K562 (cell line): ENCODE measurements at regions not wholly inside any gene's neighbourhood (a gene's known extent, or its start where the extent isn't known, plus 50 kb on each side); places are given as distances from the start of the nearest gene placed in this dataset.

ENCODE experiments used
- ATAC-seq: fragments of 200-7000 bp; cut with Tn5 transposase; 3 replicates; pipeline ENCODE4 v1.9.1; 2020; ENCODE audit warnings: moderate library complexity
- BruUV-seq: library from RNA; stranded (reverse); fragments of 400-500 nt; replicated peaks from 2 replicates; lab custom pipeline; 2021; lab: Mats Ljungman, UMichigan
- CTCF ChIA-PET: fragments of 300-600 bp; formaldehyde crosslinking; extraction: SDS; loops from one replicate; lab custom pipeline; 2021; ENCODE audit warnings: low intra/inter-chr PET ratio; lab: Yijun Ruan, JAX
- POLR2A ChIA-PET: fragments of 300-600, 350-650 bp; sonication (Branson Sonifier 250); formaldehyde crosslinking; extraction: SDS; loops from one replicate; lab custom pipeline; 2021; ENCODE audit warnings: antibody characterized with exemption, inconsistent platforms; lab: Yijun Ruan, JAX
- DNase-seq, 4 experiments: peaks; one replicate each; pipeline versions ENCODE4 v3.0.0 to v3.0.0-alpha.2; 2011 to 2018; ENCODE audit warnings: low spot score in 3 of 4, mixed read lengths in 3 of 4; ENCODE audit errors: extremely low read depth in 1 of 4
- FAIRE-seq: peaks from 2 replicates; lab custom pipeline; 2011; peaks lifted over from hg19 to GRCh38; lab: Jason Lieb, UNC
- H2AFZ ChIP-seq: 2 replicates; pipeline ENCODE4 v1.6.0; 2011; ENCODE audit warnings: low read depth, low read length, control low read depth, inconsistent platforms
- H3K27ac ChIP-seq: fragments of 200-600 bp; 3 replicates; pipeline ENCODE4 v1.8.0; 2011; ENCODE audit warnings: low read depth, mild to moderate bottlenecking, control low read depth, inconsistent platforms, low read length, moderate library complexity, mixed read lengths; ENCODE audit errors: extremely low read depth
- H3K27me3 ChIP-seq, 2 experiments: fragments of 300-600 bp in 1 of 2; 2 replicates in 1 of 2; 3 replicates in 1 of 2; pipeline versions ENCODE4 v1.6.0 to v1.8.0; 2011; ENCODE audit warnings: inconsistent platforms in 2 of 2, low read length in 2 of 2, mild to moderate bottlenecking in 1 of 2, mixed read lengths in 1 of 2, moderate library complexity in 1 of 2; ENCODE audit not compliant: control insufficient read depth in 2 of 2, insufficient read depth in 2 of 2
- H3K36me3 ChIP-seq: fragments of 300-600 bp; 3 replicates; pipeline ENCODE4 v1.8.0; 2011; ENCODE audit warnings: mild to moderate bottlenecking, low read length, inconsistent platforms; ENCODE audit not compliant: control insufficient read depth, insufficient read depth
- H3K4me1 ChIP-seq, 2 experiments: fragments of 200-600 bp in 1 of 2; replicated peaks in 1 of 2; 2 replicates in 1 of 2; 3 replicates in 1 of 2; pipeline versions ENCODE4 v1.5.1 to v1.8.0; 2011; ENCODE audit warnings: inconsistent platforms in 2 of 2, low read length in 2 of 2, mild to moderate bottlenecking in 1 of 2, mixed read lengths in 1 of 2, moderate library complexity in 1 of 2; ENCODE audit not compliant: control insufficient read depth in 2 of 2, insufficient read depth in 2 of 2
- H3K4me2 ChIP-seq: 2 replicates; pipeline ENCODE4 v1.6.1; 2011; ENCODE audit warnings: low read length, control low read depth, inconsistent platforms, mixed read lengths; ENCODE audit not compliant: insufficient read depth
- H3K4me3 ChIP-seq: fragments of 200-600 bp; sonication (generic), shearing (Covaris generic); 2 replicates; pipeline ENCODE4 v1.5.1; 2016; ENCODE audit warnings: control low read depth, inconsistent platforms
- H3K79me2 ChIP-seq: fragments of 200-600 bp; 3 replicates; pipeline ENCODE4 v1.8.0; 2011; ENCODE audit warnings: low read length, inconsistent platforms; ENCODE audit not compliant: control insufficient read depth, insufficient read depth
- H3K9ac ChIP-seq, 2 experiments: 2 replicates each; pipeline versions ENCODE4 v1.6.0 to v1.6.1; 2011; ENCODE audit warnings: low read depth in 2 of 2, low read length in 2 of 2, control low read depth in 1 of 2, inconsistent platforms in 1 of 2, mild to moderate bottlenecking in 1 of 2, mixed read lengths in 1 of 2; ENCODE audit not compliant: insufficient read depth in 1 of 2
- H3K9me1 ChIP-seq: one replicate; pipeline ENCODE4 v1.6.0; 2011; ENCODE audit warnings: inconsistent platforms, mild to moderate bottlenecking, low read length, moderate library complexity; ENCODE audit not compliant: control insufficient read depth, insufficient read depth
- H3K9me3 ChIP-seq: replicated peaks from 2 replicates; pipeline ENCODE4 v1.5.1; 2011; ENCODE audit warnings: low read depth, low read length, inconsistent platforms; ENCODE audit not compliant: control insufficient read depth, insufficient read depth
- H4K20me1 ChIP-seq: replicated peaks from 2 replicates; pipeline ENCODE4 v1.6.1; 2011; ENCODE audit warnings: low read length, inconsistent platforms, mixed read lengths; ENCODE audit not compliant: control insufficient read depth, insufficient read depth
- CBFB ChIP-seq: sonication (generic); formaldehyde crosslinking; IDR thresholded peaks from 2 replicates; pipeline ENCODE4 v1.4.0; 2020; ENCODE audit warnings: mild to moderate bottlenecking, missing genetic modification reagents
- COPS2 ChIP-seq: fragments of 450-650 bp; conservative IDR thresholded peaks from 2 replicates; pipeline ENCODE4 v1.6.1; 2016; ENCODE audit warnings: mild to moderate bottlenecking, moderate library complexity
- FOXP1 ChIP-seq: sonication (generic); formaldehyde crosslinking; IDR thresholded peaks from 2 replicates; pipeline ENCODE4 v1.8.0; 2022; ENCODE audit warnings: mild to moderate bottlenecking, missing genetic modification reagents
- HNRNPLL ChIP-seq: fragments of 200-400 bp; formaldehyde crosslinking; IDR thresholded peaks from 2 replicates; pipeline ENCODE4 v1.6.1; 2017; ENCODE audit warnings: low read length, low read depth, mild to moderate bottlenecking; ENCODE audit not compliant: poor library complexity, severe bottlenecking
- ZKSCAN1 ChIP-seq: fragments of 150-350 bp; IDR thresholded peaks from 2 replicates; pipeline ENCODE4 v1.6.1; 2016; ENCODE audit warnings: low read depth, low read length
- ZNF12 ChIP-seq: sonication (generic); formaldehyde crosslinking; IDR thresholded peaks from 2 replicates; pipeline ENCODE4 v1.4.0; 2020; ENCODE audit warnings: mild to moderate bottlenecking, missing genetic modification reagents
- ZNF316 ChIP-seq: fragments of 450-650 bp; IDR thresholded peaks from 2 replicates; pipeline ENCODE4 v1.6.1; 2016
- ZNF644 ChIP-seq: fragments of 200-800 bp; sonication (Bioruptor generic); IDR thresholded peaks from 2 replicates; pipeline ENCODE4 v1.6.1; 2016; ENCODE audit warnings: low read depth, missing genetic modification characterization, missing compliant biosample characterization
- WGBS: fragments of 100-300 bp; shearing (Covaris generic); methylation state at CpG from one replicate; pipeline ENCODE4 v1.1.6; 2016; ENCODE audit warnings: low coverage, mixed read lengths; ENCODE audit not compliant: insufficient coverage; ENCODE audit errors: missing lambda C conversion rate; 5-methylcytosine and 5-hydroxymethylcytosine counted together
- in situ Hi-C: fragments of 300-500 bp; cut with MboI; formaldehyde crosslinking; loops from 4 replicates; pipeline ENCODE4 v1.15.0; 2018; ENCODE audit warnings: inconsistent platforms, mixed read lengths
- intact Hi-C: fragments of 100-400 bp; cut with micrococcal nuclease; formaldehyde crosslinking; loops from 2 replicates; pipeline ENCODE4 v1.14.2; 2022
- TF ChIP-seq, protein P1 (sequence below): sonication (generic); formaldehyde crosslinking; IDR thresholded peaks from 2 replicates; pipeline ENCODE4 v1.8.1; 2023; ENCODE audit warnings: mild to moderate bottlenecking, missing genetic modification reagents
- TF ChIP-seq, protein P2 (sequence below): fragments of 450-650 bp; IDR thresholded peaks from 2 replicates; pipeline ENCODE4 v1.6.1; 2017; ENCODE audit warnings: antibody characterized with exemption
- TF ChIP-seq, protein P3 (sequence below): fragments of 250-450 bp; sonication (Bioruptor Pico); IDR thresholded peaks from 2 replicates; pipeline ENCODE4 v1.4.0; 2020
- TF ChIP-seq, protein P4 (sequence below): IDR thresholded peaks from 3 replicates; pipeline ENCODE4 v1.6.1; 2011; ENCODE audit warnings: borderline replicate concordance, mild to moderate bottlenecking, moderate library complexity; ENCODE audit not compliant: insufficient read length; ENCODE audit errors: extremely low read depth
- TF ChIP-seq, protein P5 (sequence below): sonication (generic); formaldehyde crosslinking; IDR thresholded peaks from 2 replicates; pipeline ENCODE4 v1.8.0; 2022; ENCODE audit warnings: mild to moderate bottlenecking, missing genetic modification reagents

DNA sequence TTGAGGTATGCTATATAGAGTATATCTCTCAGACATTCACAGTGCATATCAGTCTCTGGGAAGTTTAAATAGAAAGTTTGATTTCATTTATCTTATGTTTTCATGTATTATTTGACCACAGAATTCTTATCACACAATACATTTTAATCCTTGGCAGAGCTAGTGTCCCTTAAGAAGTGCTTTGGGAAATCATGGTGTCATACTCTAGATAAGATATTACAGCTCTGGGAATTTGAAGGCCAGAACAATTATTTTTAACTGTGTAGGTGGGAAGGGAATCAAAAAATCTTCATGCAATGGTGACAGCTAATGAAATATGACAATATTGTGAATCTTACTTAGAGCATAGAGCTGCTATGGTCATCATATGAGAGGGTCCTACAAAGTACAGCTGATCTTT is 451.3 kb upstream of the FAM98A start (continued):
- TF ChIP-seq, protein P1, sequence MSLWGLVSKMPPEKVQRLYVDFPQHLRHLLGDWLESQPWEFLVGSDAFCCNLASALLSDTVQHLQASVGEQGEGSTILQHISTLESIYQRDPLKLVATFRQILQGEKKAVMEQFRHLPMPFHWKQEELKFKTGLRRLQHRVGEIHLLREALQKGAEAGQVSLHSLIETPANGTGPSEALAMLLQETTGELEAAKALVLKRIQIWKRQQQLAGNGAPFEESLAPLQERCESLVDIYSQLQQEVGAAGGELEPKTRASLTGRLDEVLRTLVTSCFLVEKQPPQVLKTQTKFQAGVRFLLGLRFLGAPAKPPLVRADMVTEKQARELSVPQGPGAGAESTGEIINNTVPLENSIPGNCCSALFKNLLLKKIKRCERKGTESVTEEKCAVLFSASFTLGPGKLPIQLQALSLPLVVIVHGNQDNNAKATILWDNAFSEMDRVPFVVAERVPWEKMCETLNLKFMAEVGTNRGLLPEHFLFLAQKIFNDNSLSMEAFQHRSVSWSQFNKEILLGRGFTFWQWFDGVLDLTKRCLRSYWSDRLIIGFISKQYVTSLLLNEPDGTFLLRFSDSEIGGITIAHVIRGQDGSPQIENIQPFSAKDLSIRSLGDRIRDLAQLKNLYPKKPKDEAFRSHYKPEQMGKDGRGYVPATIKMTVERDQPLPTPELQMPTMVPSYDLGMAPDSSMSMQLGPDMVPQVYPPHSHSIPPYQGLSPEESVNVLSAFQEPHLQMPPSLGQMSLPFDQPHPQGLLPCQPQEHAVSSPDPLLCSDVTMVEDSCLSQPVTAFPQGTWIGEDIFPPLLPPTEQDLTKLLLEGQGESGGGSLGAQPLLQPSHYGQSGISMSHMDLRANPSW (CRISPR knock-in tag), result no peak
- TF ChIP-seq, protein P2, sequence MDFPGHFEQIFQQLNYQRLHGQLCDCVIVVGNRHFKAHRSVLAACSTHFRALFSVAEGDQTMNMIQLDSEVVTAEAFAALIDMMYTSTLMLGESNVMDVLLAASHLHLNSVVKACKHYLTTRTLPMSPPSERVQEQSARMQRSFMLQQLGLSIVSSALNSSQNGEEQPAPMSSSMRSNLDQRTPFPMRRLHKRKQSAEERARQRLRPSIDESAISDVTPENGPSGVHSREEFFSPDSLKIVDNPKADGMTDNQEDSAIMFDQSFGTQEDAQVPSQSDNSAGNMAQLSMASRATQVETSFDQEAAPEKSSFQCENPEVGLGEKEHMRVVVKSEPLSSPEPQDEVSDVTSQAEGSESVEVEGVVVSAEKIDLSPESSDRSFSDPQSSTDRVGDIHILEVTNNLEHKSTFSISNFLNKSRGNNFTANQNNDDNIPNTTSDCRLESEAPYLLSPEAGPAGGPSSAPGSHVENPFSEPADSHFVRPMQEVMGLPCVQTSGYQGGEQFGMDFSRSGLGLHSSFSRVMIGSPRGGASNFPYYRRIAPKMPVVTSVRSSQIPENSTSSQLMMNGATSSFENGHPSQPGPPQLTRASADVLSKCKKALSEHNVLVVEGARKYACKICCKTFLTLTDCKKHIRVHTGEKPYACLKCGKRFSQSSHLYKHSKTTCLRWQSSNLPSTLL, result no peak
- TF ChIP-seq ZKSCAN1, result no peak
- TF ChIP-seq ZNF316, result no peak
- no peak for TF ChIP-seq HNRNPLL

DNA sequence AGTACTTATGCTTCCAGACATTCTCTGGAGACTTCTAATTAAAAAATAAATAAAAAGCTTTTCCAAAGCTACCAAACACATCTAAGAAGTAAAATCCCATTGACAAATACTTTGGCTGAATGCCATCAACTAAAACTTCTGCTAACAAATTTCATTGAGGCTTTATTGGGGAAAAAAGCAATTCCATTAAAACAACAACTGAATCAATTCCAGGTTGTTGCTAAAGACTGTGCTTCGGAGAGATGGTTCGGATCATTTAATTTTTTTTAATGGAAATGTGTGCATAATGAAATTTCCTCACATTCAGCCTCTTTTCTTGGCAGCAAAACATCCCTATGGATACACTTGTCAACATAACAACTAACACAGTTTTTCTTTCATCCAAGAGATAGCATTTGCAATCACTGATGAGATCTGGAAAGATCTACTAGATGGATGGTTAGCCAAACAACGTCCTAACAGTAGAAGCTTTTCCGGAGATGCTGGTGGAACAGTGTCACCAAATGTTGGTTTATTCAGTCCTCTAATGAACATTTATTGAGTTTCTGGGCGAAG is 446.1 kb upstream of the FAM98A start:
- no peak for FAIRE-seq
- H3K9me1 ChIP-seq, result no peaks in the 10 kb centered on the region
- H3K4me3 ChIP-seq, result no peak overlapping the region
- H3K9ac ChIP-seq, result no peak overlapping the region
- no peaks in the 10 kb centered on the region for H3K79me2 ChIP-seq
- H3K4me2 ChIP-seq, result no peak overlapping the region
- POLR2A ChIA-PET, result no interaction called here
- CTCF ChIA-PET, result no interaction called here
- no peak overlapping the region for H3K27ac ChIP-seq
- intact Hi-C loops (no loop called here), in situ Hi-C loops (no loop called here)
- H3K27me3 ChIP-seq, result no peaks in the 10 kb centered on the region
- ATAC-seq, result no peak
- H3K36me3 ChIP-seq, result no peaks in the 10 kb centered on the region
- H2AFZ ChIP-seq, result no peak overlapping the region
- no peaks in the 10 kb centered on the region for H3K9me3 ChIP-seq
- WGBS, result 0% methylated on average over 5 of the region's 5 CpGs
- DNase-seq, result no peak
- H4K20me1 ChIP-seq, result no peaks in the 10 kb centered on the region
- H3K4me1 ChIP-seq, result no peaks in the 10 kb centered on the region
- no TSS peak for BruUV-seq
- TF ChIP-seq CBFB (CRISPR knock-in tag) (no peak), COPS2 (no peak), ZNF12 (CRISPR knock-in tag) (no peak), FOXP1 (CRISPR knock-in tag) (no peak), ZNF644 (tag) (no peak)
- TF ChIP-seq, protein P3, sequence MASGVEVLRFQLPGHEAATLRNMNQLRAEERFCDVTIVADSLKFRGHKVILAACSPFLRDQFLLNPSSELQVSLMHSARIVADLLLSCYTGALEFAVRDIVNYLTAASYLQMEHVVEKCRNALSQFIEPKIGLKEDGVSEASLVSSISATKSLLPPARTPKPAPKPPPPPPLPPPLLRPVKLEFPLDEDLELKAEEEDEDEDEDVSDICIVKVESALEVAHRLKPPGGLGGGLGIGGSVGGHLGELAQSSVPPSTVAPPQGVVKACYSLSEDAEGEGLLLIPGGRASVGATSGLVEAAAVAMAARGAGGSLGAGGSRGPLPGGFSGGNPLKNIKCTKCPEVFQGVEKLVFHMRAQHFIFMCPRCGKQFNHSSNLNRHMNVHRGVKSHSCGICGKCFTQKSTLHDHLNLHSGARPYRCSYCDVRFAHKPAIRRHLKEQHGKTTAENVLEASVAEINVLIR (CRISPR knock-in tag), result no peak
- TF ChIP-seq, protein P4, sequence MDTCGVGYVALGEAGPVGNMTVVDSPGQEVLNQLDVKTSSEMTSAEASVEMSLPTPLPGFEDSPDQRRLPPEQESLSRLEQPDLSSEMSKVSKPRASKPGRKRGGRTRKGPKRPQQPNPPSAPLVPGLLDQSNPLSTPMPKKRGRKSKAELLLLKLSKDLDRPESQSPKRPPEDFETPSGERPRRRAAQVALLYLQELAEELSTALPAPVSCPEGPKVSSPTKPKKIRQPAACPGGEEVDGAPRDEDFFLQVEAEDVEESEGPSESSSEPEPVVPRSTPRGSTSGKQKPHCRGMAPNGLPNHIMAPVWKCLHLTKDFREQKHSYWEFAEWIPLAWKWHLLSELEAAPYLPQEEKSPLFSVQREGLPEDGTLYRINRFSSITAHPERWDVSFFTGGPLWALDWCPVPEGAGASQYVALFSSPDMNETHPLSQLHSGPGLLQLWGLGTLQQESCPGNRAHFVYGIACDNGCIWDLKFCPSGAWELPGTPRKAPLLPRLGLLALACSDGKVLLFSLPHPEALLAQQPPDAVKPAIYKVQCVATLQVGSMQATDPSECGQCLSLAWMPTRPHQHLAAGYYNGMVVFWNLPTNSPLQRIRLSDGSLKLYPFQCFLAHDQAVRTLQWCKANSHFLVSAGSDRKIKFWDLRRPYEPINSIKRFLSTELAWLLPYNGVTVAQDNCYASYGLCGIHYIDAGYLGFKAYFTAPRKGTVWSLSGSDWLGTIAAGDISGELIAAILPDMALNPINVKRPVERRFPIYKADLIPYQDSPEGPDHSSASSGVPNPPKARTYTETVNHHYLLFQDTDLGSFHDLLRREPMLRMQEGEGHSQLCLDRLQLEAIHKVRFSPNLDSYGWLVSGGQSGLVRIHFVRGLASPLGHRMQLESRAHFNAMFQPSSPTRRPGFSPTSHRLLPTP, result no peak
- TF ChIP-seq, protein P5, sequence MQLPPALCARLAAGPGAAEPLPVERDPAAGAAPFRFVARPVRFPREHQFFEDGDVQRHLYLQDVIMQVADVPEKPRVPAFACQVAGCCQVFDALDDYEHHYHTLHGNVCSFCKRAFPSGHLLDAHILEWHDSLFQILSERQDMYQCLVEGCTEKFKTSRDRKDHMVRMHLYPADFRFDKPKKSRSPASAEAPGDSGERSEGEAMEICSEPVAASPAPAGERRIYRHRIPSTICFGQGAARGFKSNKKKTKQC (CRISPR knock-in tag), result no peak
